Urinary bladder (tissue), 3 donors: ENCODE measurements at regions not wholly inside any gene's neighbourhood (a gene's known extent, or its start where the extent isn't known, plus 50 kb on each side); places are given as distances from the start of the nearest gene placed in this dataset.

ENCODE experiments used
- DNase-seq: peaks from one replicate; pipeline ENCODE4 v3.0.0-alpha.2; 2015; ENCODE audit errors: extremely low spot score
- H3K27ac ChIP-seq: one replicate; pipeline ENCODE4 v1.5.1; 2013; ENCODE audit warnings: low read depth, mild to moderate bottlenecking, moderate library complexity
- H3K36me3 ChIP-seq: one replicate; pipeline ENCODE4 v1.6.1; 2013; ENCODE audit warnings: mild to moderate bottlenecking, moderate library complexity; ENCODE audit not compliant: insufficient read depth
- H3K4me1 ChIP-seq: one replicate; pipeline ENCODE4 v1.6.1; 2013; ENCODE audit warnings: mild to moderate bottlenecking, moderate library complexity; ENCODE audit not compliant: insufficient read depth
- H3K4me3 ChIP-seq: one replicate; pipeline ENCODE4 v1.5.1; 2013; ENCODE audit warnings: low read depth, low read length
- WGBS: extraction: QIAGEN DNeasy Blood & Tissue Kit; methylation state at CpG from one replicate; pipeline ENCODE4 v1.1.7; 2013; 5-methylcytosine and 5-hydroxymethylcytosine counted together
- donor health status: healthy with polysubstance abuse.
- donor health status: healthy.

DNA sequence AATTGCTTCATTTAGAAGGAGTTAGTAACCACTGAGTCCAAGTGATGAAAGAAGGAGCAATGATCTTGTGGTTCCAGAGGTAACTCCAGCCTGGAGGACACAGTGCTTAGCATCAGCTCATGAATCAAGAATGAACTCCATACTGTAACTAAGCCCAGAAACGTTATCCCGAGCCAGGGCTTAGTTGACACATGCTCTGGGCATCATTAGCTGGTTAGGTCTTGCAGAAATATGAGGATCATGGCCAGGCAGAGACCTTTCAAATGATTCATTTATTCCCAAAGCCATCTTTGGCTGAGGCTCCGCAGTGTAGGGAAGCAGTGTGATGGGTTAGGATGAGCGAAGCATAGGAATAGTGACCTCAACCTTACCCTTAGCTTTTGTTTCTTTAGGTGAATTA lies 277.4 kb downstream of the FAM76B start:
- H3K36me3 ChIP-seq: no peaks in the 10 kb centered on the region
- H3K4me1 ChIP-seq: peaks cover 1% of the 10 kb centered on the region
- H3K4me3 ChIP-seq: no peak overlapping the region
- no peak for DNase-seq
- H3K27ac ChIP-seq: no peak overlapping the region
- 19% methylated on average over 4 of the region's 4 CpGs for WGBS

DNA sequence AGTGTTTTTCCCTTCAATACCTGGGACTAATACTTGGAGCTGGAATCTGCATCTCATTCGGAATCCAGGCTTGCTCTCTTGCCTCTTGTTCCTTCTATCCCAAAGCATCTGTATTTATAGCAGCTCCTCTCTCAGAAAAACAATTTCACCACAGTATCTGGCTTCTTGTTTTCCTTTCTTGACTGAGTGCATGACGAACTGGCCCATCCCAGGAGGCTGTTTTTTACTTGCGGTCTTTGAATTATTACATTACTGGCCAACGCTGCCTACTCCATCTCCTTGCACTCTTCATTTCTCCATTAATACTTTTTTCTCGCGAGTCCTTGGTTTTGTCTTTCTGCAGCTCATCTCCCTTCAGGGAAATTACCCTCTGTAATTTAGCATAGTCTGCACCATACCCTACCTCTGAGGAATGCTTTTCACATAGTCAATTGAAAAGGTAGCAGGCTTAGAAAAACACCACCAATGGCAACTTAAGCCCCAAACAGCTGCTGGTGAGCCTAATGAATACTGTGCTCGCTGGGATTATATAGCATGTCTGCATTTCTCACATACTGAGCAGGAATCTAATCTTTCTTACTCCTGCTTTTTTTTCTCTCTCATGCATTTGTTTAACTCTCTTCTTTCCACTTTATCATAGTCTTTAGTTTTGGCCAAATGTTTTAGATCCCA lies 277.4 kb upstream of the SESN3 start:
- no peak overlapping the region for H3K27ac ChIP-seq
- no peak for DNase-seq
- 87% methylated on average over 7 of the region's 7 CpGs for WGBS
- H3K36me3 ChIP-seq: no peaks in the 10 kb centered on the region
- no peak overlapping the region for H3K4me3 ChIP-seq
- H3K4me1 ChIP-seq: peaks cover 1% of the 10 kb centered on the region

DNA sequence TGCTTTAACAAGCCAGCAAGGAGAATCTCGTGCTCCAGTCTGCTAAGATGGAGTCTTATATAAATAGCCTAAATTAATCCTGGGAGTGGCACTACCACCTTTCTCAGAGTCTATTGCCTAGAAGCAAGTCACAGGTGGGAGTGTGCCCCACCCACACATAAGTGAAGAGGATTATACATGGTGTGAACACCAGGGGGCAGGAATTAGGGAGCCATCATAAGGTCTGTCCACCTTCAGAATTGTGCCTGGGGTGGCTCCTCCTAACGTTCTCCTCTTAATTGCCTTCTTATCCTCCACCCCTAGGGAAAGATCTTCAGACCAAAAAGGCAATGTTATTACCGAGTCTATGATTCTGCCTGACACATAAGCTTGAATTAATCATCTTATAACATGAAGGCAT lies 276.8 kb upstream of the SESN3 start:
- Histone ChIP-seq H3K36me3 (no peaks in the 10 kb centered on the region), H3K4me1 (peaks cover 1% of the 10 kb centered on the region), H3K4me3 (no peak overlapping the region), H3K27ac (no peak overlapping the region)
- 81% methylated on average over 3 of the region's 3 CpGs for WGBS
- DNase-seq: no peak

DNA sequence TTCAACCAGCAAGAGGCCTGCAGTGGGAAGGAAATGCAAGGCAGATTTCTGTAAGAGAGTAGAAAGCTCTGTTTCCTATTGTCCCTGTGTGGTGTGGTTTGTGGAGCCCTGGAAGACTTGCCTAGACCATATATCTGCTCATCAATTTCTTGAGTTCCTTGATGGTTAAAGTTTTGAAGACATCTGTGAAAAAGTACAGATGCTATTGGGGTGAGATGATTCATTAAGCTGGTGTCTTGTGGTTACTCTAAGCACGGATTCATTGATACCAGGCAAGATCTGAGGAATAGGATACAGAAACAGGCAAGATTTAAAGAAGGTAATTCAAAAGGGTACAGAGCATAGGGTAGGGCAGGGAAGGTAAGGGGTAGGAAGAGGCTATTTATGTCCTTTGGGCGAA lies 275.8 kb upstream of the SESN3 start:
- peaks cover 1% of the 10 kb centered on the region for H3K4me1 ChIP-seq
- 93% methylated on average over 2 of the region's 2 CpGs for WGBS
- no peaks in the 10 kb centered on the region for H3K36me3 ChIP-seq
- DNase-seq: no peak
- H3K27ac ChIP-seq: no peak overlapping the region
- no peak overlapping the region for H3K4me3 ChIP-seq

DNA sequence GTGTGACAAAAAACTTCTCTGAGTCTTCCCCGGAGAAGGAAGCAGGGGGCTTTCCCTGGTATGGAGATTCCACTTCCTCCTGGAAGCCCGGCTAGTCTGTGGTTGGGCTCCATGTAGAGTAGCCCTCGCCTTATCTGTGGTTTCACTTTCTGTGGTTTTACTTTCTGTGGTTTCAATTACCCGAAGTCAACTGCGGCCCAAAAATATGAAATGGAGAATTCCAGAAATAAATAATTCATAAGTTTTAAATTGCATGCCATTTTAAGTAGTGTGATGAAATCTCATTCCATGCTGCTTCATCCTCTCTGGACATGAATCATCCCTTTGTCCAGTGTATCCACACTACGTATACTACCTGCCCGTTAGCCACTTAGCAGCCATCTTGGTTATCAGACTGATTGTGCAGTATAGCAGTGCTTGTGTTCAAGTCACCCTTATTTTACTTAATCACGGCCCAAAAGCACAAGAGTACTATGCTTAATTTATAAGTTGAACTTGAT lies 275.0 kb upstream of the SESN3 start:
- Histone ChIP-seq H3K27ac (no peak overlapping the region), H3K4me3 (no peak overlapping the region), H3K36me3 (no peaks in the 10 kb centered on the region), H3K4me1 (peaks cover 1% of the 10 kb centered on the region)
- no peak for DNase-seq
- 84% methylated on average over 8 of the region's 8 CpGs for whole genome bisulfite sequencing

DNA sequence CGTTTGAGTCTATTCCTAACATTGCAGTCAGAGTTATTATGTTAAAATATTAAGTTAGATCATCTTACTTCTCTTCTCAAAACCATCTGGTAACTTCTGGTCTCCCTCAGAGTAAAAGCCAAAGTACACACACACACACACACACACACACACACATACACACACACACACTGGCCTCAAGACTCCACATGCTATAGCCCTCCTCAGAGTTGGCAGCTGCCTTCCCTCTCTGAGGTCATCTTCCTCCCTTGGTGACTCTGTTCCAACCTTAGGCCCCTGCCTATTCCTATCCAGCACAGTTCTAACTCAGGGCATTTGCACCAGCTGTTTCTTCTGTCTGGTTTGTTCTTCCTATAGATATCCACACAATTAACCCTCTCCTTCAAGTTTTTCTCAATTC lies 272.0 kb upstream of the SESN3 start:
- Histone ChIP-seq H3K4me1 (no peaks in the 10 kb centered on the region), H3K4me3 (no peak overlapping the region), H3K36me3 (no peaks in the 10 kb centered on the region), H3K27ac (no peak overlapping the region)
- DNase-seq: no peak
- 65% methylated on average over 1 of the region's 1 CpG for WGBS

DNA sequence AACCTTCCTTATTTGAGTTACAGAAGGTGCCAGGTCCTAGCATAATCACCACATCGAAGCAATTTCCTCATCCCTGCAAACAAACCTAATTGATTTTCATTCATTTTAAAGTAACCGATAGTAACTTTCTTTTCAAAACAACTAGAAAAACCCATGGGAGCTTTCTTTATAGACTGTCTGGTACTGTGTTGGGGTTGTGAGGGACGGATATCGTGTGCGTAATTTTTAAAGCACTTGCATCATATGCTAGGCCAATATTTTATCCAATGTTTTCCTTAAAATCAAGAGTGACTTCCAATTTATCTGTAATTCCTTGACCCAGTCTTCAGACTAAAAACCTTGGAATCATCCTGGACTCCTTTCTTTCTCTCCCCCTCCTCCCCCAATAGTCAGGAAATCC lies 271.5 kb upstream of the SESN3 start:
- Histone ChIP-seq H3K4me3 (no peak overlapping the region), H3K36me3 (no peaks in the 10 kb centered on the region), H3K27ac (no peak overlapping the region), H3K4me1 (no peaks in the 10 kb centered on the region)
- no peak for DNase-seq
- 93% methylated on average over 5 of the region's 5 CpGs for WGBS

DNA sequence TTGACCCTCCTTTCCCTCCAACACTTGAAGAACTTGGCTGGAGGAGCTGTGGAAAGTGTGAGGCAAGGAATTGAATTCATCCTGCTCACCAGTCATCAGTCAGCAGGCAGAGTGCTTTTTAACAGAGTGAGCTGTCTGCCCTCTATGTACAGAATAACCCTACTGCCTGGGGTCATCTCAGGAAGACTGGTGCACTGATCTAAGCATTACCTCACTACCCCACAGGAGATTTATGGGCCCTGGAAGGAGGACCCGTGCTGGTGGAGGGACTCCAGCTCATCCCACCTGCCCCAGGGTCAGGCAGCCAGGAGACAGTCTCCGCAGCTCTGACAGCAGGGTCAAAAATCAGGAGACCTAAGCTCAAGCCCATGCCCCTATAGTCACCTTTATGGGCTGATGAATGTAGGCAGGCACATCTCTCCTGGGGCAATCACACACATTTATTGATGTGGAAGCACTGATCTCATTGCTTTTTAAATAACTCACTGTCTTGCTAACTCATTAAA lies 270.8 kb upstream of the SESN3 start:
- no peaks in the 10 kb centered on the region for H3K36me3 ChIP-seq
- H3K27ac ChIP-seq: no peak overlapping the region
- H3K4me1 ChIP-seq: no peaks in the 10 kb centered on the region
- H3K4me3 ChIP-seq: no peak overlapping the region
- WGBS: 54% methylated on average over 2 of the region's 2 CpGs
- DNase-seq: no peak

DNA sequence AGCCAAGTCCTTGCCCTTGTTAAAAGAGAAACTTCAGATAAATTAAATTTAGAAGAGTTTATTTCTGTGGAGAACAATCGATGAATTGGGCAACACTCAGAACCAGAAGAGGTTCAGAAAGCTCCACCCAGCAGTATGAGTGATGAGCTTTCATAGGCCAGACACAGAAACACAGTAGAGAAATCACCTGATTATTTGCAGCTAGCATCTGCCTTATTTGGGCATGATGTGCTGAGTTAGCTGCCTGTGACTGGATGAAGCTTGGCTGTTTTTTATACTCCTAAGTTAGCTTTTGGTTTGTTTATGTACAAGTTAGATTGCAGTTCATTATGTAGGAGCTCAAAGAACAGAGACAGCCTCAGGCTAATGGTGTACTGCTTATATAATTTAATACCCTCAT lies 269.5 kb upstream of the SESN3 start:
- no peak for DNase-seq
- H3K36me3 ChIP-seq: no peaks in the 10 kb centered on the region
- 91% methylated on average over 1 of the region's 1 CpG for WGBS
- no peak overlapping the region for H3K27ac ChIP-seq
- H3K4me3 ChIP-seq: no peak overlapping the region
- H3K4me1 ChIP-seq: no peaks in the 10 kb centered on the region

DNA sequence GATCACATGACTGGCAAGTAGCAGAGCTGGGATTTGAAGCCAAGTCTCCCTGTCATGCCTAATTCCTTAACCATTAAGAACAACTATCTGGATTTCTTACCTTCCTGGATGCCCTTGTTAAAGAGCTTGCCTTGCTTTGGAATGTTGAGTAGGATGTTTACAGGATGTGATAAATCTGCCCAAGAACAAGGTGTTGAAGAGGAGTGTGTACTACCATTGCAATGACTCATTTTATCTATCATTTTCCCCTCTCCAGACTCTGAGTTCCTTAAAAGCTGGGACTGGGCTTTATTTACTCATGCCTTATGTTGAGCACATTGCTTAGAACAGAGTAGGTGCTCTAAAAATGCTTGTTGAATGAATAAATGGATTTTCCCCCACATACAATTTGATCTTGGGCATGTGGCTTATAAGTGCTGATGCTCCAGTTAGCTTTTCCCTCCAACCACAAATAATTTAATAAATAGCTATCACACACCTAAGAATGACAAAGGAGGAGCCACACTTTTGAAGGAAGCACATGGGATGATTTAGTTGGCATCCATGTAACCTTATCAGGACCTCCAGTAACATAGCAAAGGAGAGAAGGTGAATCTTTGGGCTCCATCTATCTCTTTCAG lies 268.6 kb upstream of the SESN3 start:
- no peaks in the 10 kb centered on the region for H3K36me3 ChIP-seq
- H3K4me3 ChIP-seq: no peak overlapping the region
- no peak overlapping the region for H3K27ac ChIP-seq
- H3K4me1 ChIP-seq: no peaks in the 10 kb centered on the region
- no peak for DNase-seq

DNA sequence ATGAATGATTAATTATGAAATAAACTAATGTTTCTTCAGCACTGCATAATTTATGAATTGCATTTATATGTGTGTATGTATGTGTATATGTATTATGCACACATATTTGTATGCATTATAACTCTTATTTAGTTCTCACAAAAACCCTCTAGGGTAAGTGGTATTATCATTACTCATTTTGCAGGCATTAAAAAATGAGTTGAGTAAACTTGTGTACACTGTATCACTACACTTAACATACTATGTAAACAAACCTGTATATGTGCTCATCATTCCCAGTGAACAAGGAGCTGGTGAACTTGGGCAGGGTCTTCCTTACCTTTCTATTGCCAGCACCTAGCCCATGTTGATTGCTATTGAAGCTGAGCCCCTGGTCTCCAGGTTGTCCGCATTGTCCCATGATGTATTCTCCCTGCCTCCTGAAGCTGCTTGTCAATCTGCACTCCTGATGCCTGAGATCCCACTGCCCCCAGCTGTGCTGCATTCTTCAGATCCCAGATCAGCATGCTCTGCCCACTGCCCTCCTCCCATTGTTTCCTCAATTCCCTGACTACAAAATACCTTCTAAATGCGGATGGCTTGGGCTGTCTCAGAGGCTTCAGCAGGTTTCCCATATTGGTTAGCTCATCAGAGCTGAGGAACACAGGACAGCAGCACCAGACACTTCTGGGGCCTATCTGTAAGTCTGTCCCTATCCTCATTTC lies 267.9 kb upstream of the SESN3 start:
- 75% methylated on average over 2 of the region's 2 CpGs for WGBS

DNA sequence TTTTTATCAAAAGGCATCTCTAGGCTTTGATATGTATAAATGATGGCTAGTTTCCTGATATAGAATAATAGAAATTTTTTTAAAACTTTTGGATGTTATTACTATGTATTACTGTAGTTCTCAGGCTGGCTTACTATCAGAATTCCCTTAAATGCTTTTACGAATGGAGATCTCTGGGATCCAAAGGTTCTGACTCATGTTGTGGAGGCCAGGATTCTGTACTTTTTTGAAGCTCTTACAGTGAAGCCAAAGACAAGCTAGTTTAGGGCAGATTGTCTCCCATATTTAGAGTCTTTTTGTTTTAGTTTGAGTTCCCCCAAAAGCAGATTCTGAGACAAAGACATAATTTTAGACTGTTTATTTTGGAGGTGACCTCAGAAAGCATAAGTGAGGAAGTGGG lies 265.9 kb upstream of the SESN3 start:
- DNase-seq: no peak
- Histone ChIP-seq H3K4me3 (no peak overlapping the region), H3K4me1 (no peaks in the 10 kb centered on the region), H3K27ac (no peak overlapping the region), H3K36me3 (no peaks in the 10 kb centered on the region)
- WGBS: 59% methylated on average over 1 of the region's 1 CpG

More for the DNA sequence above, 267.9 kb upstream of the SESN3 start:
- Histone ChIP-seq H3K4me3 (no peak overlapping the region), H3K27ac (no peak overlapping the region), H3K36me3 (no peaks in the 10 kb centered on the region), H3K4me1 (no peaks in the 10 kb centered on the region)
- DNase-seq: no peak

DNA sequence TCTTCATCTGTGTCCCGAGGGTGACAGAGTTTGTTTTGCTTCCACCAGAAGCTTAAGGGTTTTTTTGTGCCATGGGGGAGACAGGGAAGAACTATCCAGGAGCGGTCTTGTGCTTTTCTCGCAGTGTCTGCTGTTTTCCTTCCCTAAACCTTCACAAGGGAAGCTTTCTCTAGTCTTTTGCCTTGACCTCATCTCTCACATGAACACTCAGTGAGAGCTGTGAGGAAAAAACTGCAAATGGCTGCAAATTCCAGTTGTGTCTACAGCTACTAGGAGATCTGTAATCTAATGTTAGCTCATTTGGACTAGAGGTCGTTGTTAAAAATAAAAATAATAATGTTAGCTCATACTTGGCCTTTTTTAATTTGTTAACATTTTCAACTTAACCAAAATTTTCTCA lies 264.7 kb upstream of the SESN3 start:
- no peaks in the 10 kb centered on the region for H3K4me1 ChIP-seq
- no peak overlapping the region for H3K4me3 ChIP-seq
- no peak overlapping the region for H3K27ac ChIP-seq
- no peak for DNase-seq
- H3K36me3 ChIP-seq: no peaks in the 10 kb centered on the region
- WGBS: 65% methylated on average over 4 of the region's 4 CpGs

DNA sequence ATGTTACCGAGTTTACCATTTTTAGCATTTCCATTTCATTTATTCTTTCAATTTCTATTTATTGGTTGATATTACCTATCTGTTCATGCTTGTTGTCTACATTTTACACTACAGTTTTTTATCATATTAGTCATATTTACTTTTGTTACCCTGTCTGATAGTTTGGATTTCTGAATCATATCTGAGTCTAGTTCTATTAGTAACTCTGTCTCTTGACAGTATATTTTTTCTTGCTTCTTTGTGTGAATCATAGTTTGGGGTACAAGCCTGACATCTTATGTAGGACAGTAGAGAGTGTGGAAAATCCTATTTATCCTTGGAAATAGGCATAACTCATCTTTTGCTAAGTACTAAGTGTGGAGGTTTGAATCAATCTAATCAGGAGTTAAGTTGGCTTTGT lies 263.9 kb upstream of the SESN3 start:
- 95% methylated on average over 1 of the region's 1 CpG for WGBS

More for the DNA sequence above, 263.9 kb upstream of the SESN3 start:
- Histone ChIP-seq H3K27ac (no peak overlapping the region), H3K4me3 (no peak overlapping the region), H3K36me3 (no peaks in the 10 kb centered on the region), H3K4me1 (no peaks in the 10 kb centered on the region)
- DNase-seq: no peak
